ENCODE measurements at regions not wholly inside any gene's neighbourhood (a gene's known extent, or its start where the extent isn't known, plus 50 kb on each side); places are given as distances from the start of the nearest gene placed in this dataset.
"Not testable (repeated sequence)": the region's sequence is repeated elsewhere in the genome, so short reads cannot be mapped to it uniquely, and the experiment has no call there.

DNA sequence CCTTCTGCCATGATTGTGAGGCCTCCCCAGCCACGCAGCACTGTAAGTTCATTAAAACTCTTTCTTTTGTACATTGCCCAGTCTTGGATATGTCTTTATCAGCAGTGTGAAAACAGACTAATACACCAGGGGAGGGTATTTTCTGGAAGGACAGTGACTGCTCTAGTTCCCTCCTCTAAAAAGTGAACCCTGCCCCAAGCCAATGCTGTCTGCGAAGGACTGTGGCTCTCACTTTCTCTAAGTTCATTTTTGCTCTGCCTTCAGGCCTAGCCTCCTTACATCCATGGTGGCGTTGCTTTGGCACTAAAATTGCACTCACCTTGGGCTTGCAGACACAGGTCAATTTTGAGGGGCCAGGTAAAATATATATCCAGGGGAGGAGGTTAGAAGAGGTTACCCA lies 323.0 kb downstream of the VRK1 start:
- Mint-ChIP-seq H3K27me3 (ENCODE audit: insufficient read depth, unreplicated experiment) (peaks cover 13% of the 10 kb centered on the region), H3K27ac (ENCODE audit: unreplicated experiment) (no peak overlapping the region), H3K9me3 (ENCODE audit: unreplicated experiment) (no peaks in the 10 kb centered on the region), H3K4me3 (ENCODE audit: unreplicated experiment) (no peak overlapping the region), H3K4me1 (ENCODE audit: low read depth, unreplicated experiment) (no peaks in the 10 kb centered on the region), H3K36me3 (ENCODE audit: insufficient read depth, unreplicated experiment) (no peaks in the 10 kb centered on the region)
- H3K4me1 ChIP-seq, result no peaks in the 10 kb centered on the region
- no peak overlapping the region for H3K4me3 ChIP-seq (ENCODE audit: low read depth, low read length)
- ChIA-PET CTCF (no interaction called here), POLR2A (no interaction called here)
- TF ChIP-seq, protein P1, sequence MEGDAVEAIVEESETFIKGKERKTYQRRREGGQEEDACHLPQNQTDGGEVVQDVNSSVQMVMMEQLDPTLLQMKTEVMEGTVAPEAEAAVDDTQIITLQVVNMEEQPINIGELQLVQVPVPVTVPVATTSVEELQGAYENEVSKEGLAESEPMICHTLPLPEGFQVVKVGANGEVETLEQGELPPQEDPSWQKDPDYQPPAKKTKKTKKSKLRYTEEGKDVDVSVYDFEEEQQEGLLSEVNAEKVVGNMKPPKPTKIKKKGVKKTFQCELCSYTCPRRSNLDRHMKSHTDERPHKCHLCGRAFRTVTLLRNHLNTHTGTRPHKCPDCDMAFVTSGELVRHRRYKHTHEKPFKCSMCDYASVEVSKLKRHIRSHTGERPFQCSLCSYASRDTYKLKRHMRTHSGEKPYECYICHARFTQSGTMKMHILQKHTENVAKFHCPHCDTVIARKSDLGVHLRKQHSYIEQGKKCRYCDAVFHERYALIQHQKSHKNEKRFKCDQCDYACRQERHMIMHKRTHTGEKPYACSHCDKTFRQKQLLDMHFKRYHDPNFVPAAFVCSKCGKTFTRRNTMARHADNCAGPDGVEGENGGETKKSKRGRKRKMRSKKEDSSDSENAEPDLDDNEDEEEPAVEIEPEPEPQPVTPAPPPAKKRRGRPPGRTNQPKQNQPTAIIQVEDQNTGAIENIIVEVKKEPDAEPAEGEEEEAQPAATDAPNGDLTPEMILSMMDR (IDR thresholded peaks at IDR 0.05; ENCODE audit: insufficient read depth in 1 of 2, low read depth in 1 of 2, low read length in 1 of 2, severe bottlenecking in 1 of 2, unreplicated experiment in 1 of 2), result no peak
- intact Hi-C loops (cut with micrococcal nuclease; ENCODE audit: unreplicated experiment), result no loop called here
- no peak for DNase-seq
- H3K9me3 ChIP-seq, result no peaks in the 10 kb centered on the region
- H3K27me3 ChIP-seq (replicated peaks; ENCODE audit: control insufficient read depth, insufficient read depth, low read length), result peaks cover 1% of the 10 kb centered on the region; the same call in 1 of the 2 replicates
- no peaks in the 10 kb centered on the region for H3K36me3 ChIP-seq (ENCODE audit: control insufficient read depth, insufficient read depth, low read length)
- BruUV-seq (replicated peaks), result no TSS peak

DNA sequence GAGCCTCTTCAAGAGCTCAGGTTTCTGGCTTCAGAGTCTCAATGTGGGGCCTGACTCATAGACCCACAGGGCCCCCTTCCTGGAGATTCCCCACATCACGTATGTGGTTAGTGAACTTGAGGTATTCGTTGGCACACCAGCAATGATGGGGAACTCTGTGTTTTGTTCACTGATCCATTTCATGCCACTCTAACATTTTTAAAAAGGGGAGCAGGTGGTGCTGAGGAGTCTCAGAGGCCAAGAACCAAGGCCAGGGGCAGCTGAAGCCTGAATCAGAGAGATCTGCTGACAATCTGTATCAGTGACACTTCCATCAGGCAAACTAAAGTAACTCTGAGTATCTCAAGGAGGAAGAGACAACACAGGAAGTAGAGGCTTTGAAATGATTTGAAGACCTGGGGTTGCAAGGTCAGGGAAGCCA lies 323.4 kb downstream of the VRK1 start:
- Mint-ChIP-seq H3K36me3 (ENCODE audit: insufficient read depth, unreplicated experiment) (no peaks in the 10 kb centered on the region), H3K4me1 (ENCODE audit: low read depth, unreplicated experiment) (no peaks in the 10 kb centered on the region), H3K4me3 (ENCODE audit: unreplicated experiment) (no peak overlapping the region), H3K27ac (ENCODE audit: unreplicated experiment) (no peak overlapping the region), H3K27me3 (ENCODE audit: insufficient read depth, unreplicated experiment) (peaks cover 13% of the 10 kb centered on the region), H3K9me3 (ENCODE audit: unreplicated experiment) (no peaks in the 10 kb centered on the region)
- ChIA-PET POLR2A (no interaction called here), CTCF (no interaction called here)
- no peak overlapping the region for H3K4me3 ChIP-seq (ENCODE audit: low read depth, low read length)
- BruUV-seq (replicated peaks), result no TSS peak
- H3K27me3 ChIP-seq (replicated peaks; ENCODE audit: control insufficient read depth, insufficient read depth, low read length), result peaks cover 1% of the 10 kb centered on the region; the same call in 1 of the 2 replicates
- no peak for DNase-seq
- intact Hi-C loops (cut with micrococcal nuclease; ENCODE audit: unreplicated experiment), result no loop called here
- no peaks in the 10 kb centered on the region for H3K36me3 ChIP-seq (ENCODE audit: control insufficient read depth, insufficient read depth, low read length)
- H3K9me3 ChIP-seq, result no peaks in the 10 kb centered on the region
- no peaks in the 10 kb centered on the region for H3K4me1 ChIP-seq
- TF ChIP-seq, protein P1 (IDR thresholded peaks at IDR 0.05; ENCODE audit: insufficient read depth in 1 of 2, low read depth in 1 of 2, low read length in 1 of 2, severe bottlenecking in 1 of 2, unreplicated experiment in 1 of 2), result no peak

DNA sequence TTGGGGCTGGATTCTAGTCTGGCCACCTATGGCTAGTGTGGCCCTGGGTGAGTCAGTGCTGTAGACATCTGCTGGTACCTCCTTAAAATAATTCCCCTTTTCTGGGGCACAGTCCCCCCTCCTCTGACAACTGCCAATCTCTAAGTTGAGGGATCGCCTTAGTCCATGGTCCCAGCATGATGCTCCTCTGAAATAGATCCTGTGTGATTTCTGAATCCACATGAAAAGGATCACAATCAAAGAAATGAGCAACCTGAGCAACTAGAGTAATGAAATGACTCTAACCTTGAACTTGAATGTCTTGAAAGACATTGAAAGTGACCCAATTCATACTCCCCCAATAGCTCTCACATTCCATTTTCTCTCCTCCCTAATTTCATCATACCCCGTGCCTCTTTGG lies 332.5 kb downstream of the VRK1 start:
- TF ChIP-seq, protein P1 (IDR thresholded peaks at IDR 0.05; ENCODE audit: insufficient read depth in 1 of 2, low read depth in 1 of 2, low read length in 1 of 2, severe bottlenecking in 1 of 2, unreplicated experiment in 1 of 2), result no peak
- Mint-ChIP-seq H3K36me3 (ENCODE audit: insufficient read depth, unreplicated experiment) (no peaks in the 10 kb centered on the region), H3K9me3 (ENCODE audit: unreplicated experiment) (no peaks in the 10 kb centered on the region), H3K4me1 (ENCODE audit: low read depth, unreplicated experiment) (no peaks in the 10 kb centered on the region), H3K27me3 (ENCODE audit: insufficient read depth, unreplicated experiment) (no peaks in the 10 kb centered on the region), H3K27ac (ENCODE audit: unreplicated experiment) (no peak overlapping the region), H3K4me3 (ENCODE audit: unreplicated experiment) (no peak overlapping the region)
- Histone ChIP-seq H3K27me3 (replicated peaks; ENCODE audit: control insufficient read depth, insufficient read depth, low read length) (no peaks in the 10 kb centered on the region), H3K4me3 (ENCODE audit: low read depth, low read length) (no peak overlapping the region), H3K9me3 (no peaks in the 10 kb centered on the region), H3K4me1 (no peaks in the 10 kb centered on the region), H3K36me3 (ENCODE audit: control insufficient read depth, insufficient read depth, low read length) (no peaks in the 10 kb centered on the region)
- no peak for DNase-seq
- intact Hi-C loops (cut with micrococcal nuclease; ENCODE audit: unreplicated experiment), result no loop called here
- BruUV-seq (replicated peaks), result no TSS peak
- ChIA-PET POLR2A (no interaction called here), CTCF (no interaction called here)

DNA sequence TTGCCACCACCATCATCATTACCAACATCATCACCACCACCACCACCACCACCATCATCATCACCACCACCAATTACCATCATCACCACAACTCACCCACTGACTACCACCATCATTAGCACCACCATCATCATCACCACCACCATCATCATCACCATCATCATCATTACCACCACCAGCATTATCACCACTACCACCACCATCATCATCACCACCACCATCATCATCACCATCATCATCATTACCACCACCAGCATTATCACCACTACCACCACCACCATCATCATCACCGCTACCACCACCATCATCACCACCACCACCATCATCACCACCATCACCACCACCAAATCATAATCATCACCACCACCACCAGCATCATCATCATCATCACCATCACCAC lies 338.7 kb downstream of the VRK1 start:
- DNase-seq; CTCF ChIA-PET; H3K9me3 ChIP-seq; H3K27me3 ChIP-seq (replicated peaks; ENCODE audit: control insufficient read depth, insufficient read depth, low read length); POLR2A ChIA-PET; H3K27ac Mint-ChIP-seq (ENCODE audit: unreplicated experiment); BruUV-seq (replicated peaks); H3K27me3 Mint-ChIP-seq (ENCODE audit: insufficient read depth, unreplicated experiment); H3K4me1 ChIP-seq; H3K4me1 Mint-ChIP-seq (ENCODE audit: low read depth, unreplicated experiment); H3K4me3 ChIP-seq (ENCODE audit: low read depth, low read length); H3K36me3 ChIP-seq (ENCODE audit: control insufficient read depth, insufficient read depth, low read length); H3K4me3 Mint-ChIP-seq (ENCODE audit: unreplicated experiment); intact Hi-C loops (cut with micrococcal nuclease; ENCODE audit: unreplicated experiment); H3K36me3 Mint-ChIP-seq (ENCODE audit: insufficient read depth, unreplicated experiment): not testable (repeated sequence)
- peaks cover 22% of the 10 kb centered on the region for H3K9me3 Mint-ChIP-seq (ENCODE audit: unreplicated experiment)

Data from Caco-2 (cell line).